ENCODE measurements at regions not wholly inside any gene's neighbourhood (a gene's known extent, or its start where the extent isn't known, plus 50 kb on each side); places are given as distances from the start of the nearest gene placed in this dataset.

- Histone ChIP-seq H2AFZ (ENCODE audit: low read length) (no peak overlapping the region), H3K27ac (ENCODE audit: insufficient read depth, low read length) (no peak overlapping the region), H4K20me1 (ENCODE audit: control insufficient read depth, extremely low read depth, insufficient read depth, low read length) (no peaks in the 10 kb centered on the region), H3K4me1 (ENCODE audit: control insufficient read depth, extremely low read depth, insufficient read depth, low read length) (no peaks in the 10 kb centered on the region), H3K4me3 (replicated peaks in 1 of 4; ENCODE audit: control extremely low read depth in 1 of 4, insufficient read depth in 1 of 4, low read depth in 3 of 4, low read length in 4 of 4) (no peak overlapping the region), H3K27me3 (ENCODE audit: control insufficient read depth, insufficient read depth, low read length) (no peaks in the 10 kb centered on the region), H3K79me2 (ENCODE audit: control insufficient read depth, insufficient read depth, low read length) (no peaks in the 10 kb centered on the region), H3K36me3 (ENCODE audit: control insufficient read depth, insufficient read depth, low read length) (no peaks in the 10 kb centered on the region), H3K4me2 (ENCODE audit: extremely low read depth, insufficient read depth, low read length) (no peak overlapping the region), H3K9me3 (ENCODE audit: control insufficient read depth, insufficient read depth, low read depth, low read length) (no peaks in the 10 kb centered on the region), H3K9ac (ENCODE audit: insufficient read depth, low read length) (no peak overlapping the region)
- TF ChIP-seq EZH2 (IDR thresholded peaks at IDR 0.05; ENCODE audit: low read length, missing control alignments), result no peak
- TF ChIP-seq, protein P1, sequence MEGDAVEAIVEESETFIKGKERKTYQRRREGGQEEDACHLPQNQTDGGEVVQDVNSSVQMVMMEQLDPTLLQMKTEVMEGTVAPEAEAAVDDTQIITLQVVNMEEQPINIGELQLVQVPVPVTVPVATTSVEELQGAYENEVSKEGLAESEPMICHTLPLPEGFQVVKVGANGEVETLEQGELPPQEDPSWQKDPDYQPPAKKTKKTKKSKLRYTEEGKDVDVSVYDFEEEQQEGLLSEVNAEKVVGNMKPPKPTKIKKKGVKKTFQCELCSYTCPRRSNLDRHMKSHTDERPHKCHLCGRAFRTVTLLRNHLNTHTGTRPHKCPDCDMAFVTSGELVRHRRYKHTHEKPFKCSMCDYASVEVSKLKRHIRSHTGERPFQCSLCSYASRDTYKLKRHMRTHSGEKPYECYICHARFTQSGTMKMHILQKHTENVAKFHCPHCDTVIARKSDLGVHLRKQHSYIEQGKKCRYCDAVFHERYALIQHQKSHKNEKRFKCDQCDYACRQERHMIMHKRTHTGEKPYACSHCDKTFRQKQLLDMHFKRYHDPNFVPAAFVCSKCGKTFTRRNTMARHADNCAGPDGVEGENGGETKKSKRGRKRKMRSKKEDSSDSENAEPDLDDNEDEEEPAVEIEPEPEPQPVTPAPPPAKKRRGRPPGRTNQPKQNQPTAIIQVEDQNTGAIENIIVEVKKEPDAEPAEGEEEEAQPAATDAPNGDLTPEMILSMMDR (conservative IDR thresholded peaks at IDR 0.05 in 1 of 2, IDR thresholded peaks at IDR 0.05 in 1 of 2; ENCODE audit: low read depth in 1 of 2, low read length in 2 of 2), result peak; percentile 44 to 62
- peak; percentile 32 to 67 for DNase-seq (ENCODE audit: low read depth in 2 of 2)
Observed at GRCh38 chr4:125741825-125742452, 427.2 kb downstream of the FAT4 start.

GRCh38 chr4:125744891-125745364 lies 430.2 kb downstream of the FAT4 start:
- Histone ChIP-seq H3K9ac (ENCODE audit: insufficient read depth, low read length) (no peak overlapping the region), H3K4me2 (ENCODE audit: extremely low read depth, insufficient read depth, low read length) (no peak overlapping the region), H2AFZ (ENCODE audit: low read length) (no peak overlapping the region), H3K27ac (ENCODE audit: insufficient read depth, low read length) (no peak overlapping the region), H3K4me1 (ENCODE audit: control insufficient read depth, extremely low read depth, insufficient read depth, low read length) (no peaks in the 10 kb centered on the region), H3K27me3 (ENCODE audit: control insufficient read depth, insufficient read depth, low read length) (no peaks in the 10 kb centered on the region), H3K4me3 (replicated peaks in 1 of 4; ENCODE audit: control extremely low read depth in 1 of 4, insufficient read depth in 1 of 4, low read depth in 3 of 4, low read length in 4 of 4) (no peak overlapping the region), H3K36me3 (ENCODE audit: control insufficient read depth, insufficient read depth, low read length) (no peaks in the 10 kb centered on the region), H4K20me1 (ENCODE audit: control insufficient read depth, extremely low read depth, insufficient read depth, low read length) (no peaks in the 10 kb centered on the region), H3K9me3 (ENCODE audit: control insufficient read depth, insufficient read depth, low read depth, low read length) (no peaks in the 10 kb centered on the region), H3K79me2 (ENCODE audit: control insufficient read depth, insufficient read depth, low read length) (no peaks in the 10 kb centered on the region)
- TF ChIP-seq EZH2 (IDR thresholded peaks at IDR 0.05; ENCODE audit: low read length, missing control alignments), result no peak
- TF ChIP-seq, protein P1 (conservative IDR thresholded peaks at IDR 0.05 in 1 of 2, IDR thresholded peaks at IDR 0.05 in 1 of 2; ENCODE audit: low read depth in 1 of 2, low read length in 2 of 2), result no peak
- no peak for DNase-seq (ENCODE audit: low read depth in 2 of 2)

GRCh38 chr4:125749354-125749753 lies 434.6 kb downstream of the FAT4 start:
- H4K20me1 ChIP-seq (ENCODE audit: control insufficient read depth, extremely low read depth, insufficient read depth, low read length), result no peaks in the 10 kb centered on the region
- H2AFZ ChIP-seq (ENCODE audit: low read length), result no peak overlapping the region
- no peaks in the 10 kb centered on the region for H3K36me3 ChIP-seq (ENCODE audit: control insufficient read depth, insufficient read depth, low read length)
- no peak overlapping the region for H3K27ac ChIP-seq (ENCODE audit: insufficient read depth, low read length)
- H3K4me1 ChIP-seq (ENCODE audit: control insufficient read depth, extremely low read depth, insufficient read depth, low read length), result no peaks in the 10 kb centered on the region
- no peaks in the 10 kb centered on the region for H3K79me2 ChIP-seq (ENCODE audit: control insufficient read depth, insufficient read depth, low read length)
- DNase-seq (ENCODE audit: low read depth in 2 of 2), result no peak
- no peak overlapping the region for H3K9ac ChIP-seq (ENCODE audit: insufficient read depth, low read length)
- H3K9me3 ChIP-seq (ENCODE audit: control insufficient read depth, insufficient read depth, low read depth, low read length), result no peaks in the 10 kb centered on the region
- H3K4me2 ChIP-seq (ENCODE audit: extremely low read depth, insufficient read depth, low read length), result no peak overlapping the region
- no peak overlapping the region for H3K4me3 ChIP-seq (replicated peaks in 1 of 4; ENCODE audit: control extremely low read depth in 1 of 4, insufficient read depth in 1 of 4, low read depth in 3 of 4, low read length in 4 of 4)
- H3K27me3 ChIP-seq (ENCODE audit: control insufficient read depth, insufficient read depth, low read length), result no peaks in the 10 kb centered on the region
- no peak for TF ChIP-seq EZH2 (IDR thresholded peaks at IDR 0.05; ENCODE audit: low read length, missing control alignments)
- TF ChIP-seq, protein P1 (conservative IDR thresholded peaks at IDR 0.05 in 1 of 2, IDR thresholded peaks at IDR 0.05 in 1 of 2; ENCODE audit: low read depth in 1 of 2, low read length in 2 of 2), result no peak

Data from fibroblast of lung (primary cell).